HUES48 (cell line): ENCODE measurements at regions not wholly inside any gene's neighbourhood (a gene's known extent, or its start where the extent isn't known, plus 50 kb on each side); places are given as distances from the start of the nearest gene placed in this dataset.
"Not testable (repeated sequence)": the region's sequence is repeated elsewhere in the genome, so short reads cannot be mapped to it uniquely, and the experiment has no call there.

ENCODE experiments used
- H3K27ac ChIP-seq: one replicate; pipeline ENCODE4 v1.7.0; 2013; ENCODE audit warnings: low read depth, low read length, inconsistent platforms
- H3K27me3 ChIP-seq: 2 replicates; pipeline ENCODE4 v1.6.1; 2013; ENCODE audit warnings: mild to moderate bottlenecking, low read length; ENCODE audit not compliant: control insufficient read depth, insufficient read depth
- H3K36me3 ChIP-seq: 2 replicates; pipeline ENCODE4 v1.6.1; 2013; ENCODE audit warnings: low read length; ENCODE audit not compliant: control insufficient read depth, insufficient read depth
- H3K4me1 ChIP-seq: 2 replicates; pipeline ENCODE4 v1.6.1; 2013; ENCODE audit warnings: mild to moderate bottlenecking, low read length; ENCODE audit not compliant: control insufficient read depth, insufficient read depth
- H3K4me3 ChIP-seq: 2 replicates; pipeline ENCODE4 v1.5.1; 2013; ENCODE audit warnings: mild to moderate bottlenecking, low read depth, low read length
- H3K9ac ChIP-seq: 2 replicates; pipeline ENCODE4 v1.6.1; 2013; ENCODE audit warnings: mild to moderate bottlenecking, low read depth, low read length, moderate library complexity
- H3K9me3 ChIP-seq: 2 replicates; pipeline ENCODE4 v1.6.1; 2013; ENCODE audit warnings: low read length; ENCODE audit not compliant: control insufficient read depth, insufficient read depth

DNA sequence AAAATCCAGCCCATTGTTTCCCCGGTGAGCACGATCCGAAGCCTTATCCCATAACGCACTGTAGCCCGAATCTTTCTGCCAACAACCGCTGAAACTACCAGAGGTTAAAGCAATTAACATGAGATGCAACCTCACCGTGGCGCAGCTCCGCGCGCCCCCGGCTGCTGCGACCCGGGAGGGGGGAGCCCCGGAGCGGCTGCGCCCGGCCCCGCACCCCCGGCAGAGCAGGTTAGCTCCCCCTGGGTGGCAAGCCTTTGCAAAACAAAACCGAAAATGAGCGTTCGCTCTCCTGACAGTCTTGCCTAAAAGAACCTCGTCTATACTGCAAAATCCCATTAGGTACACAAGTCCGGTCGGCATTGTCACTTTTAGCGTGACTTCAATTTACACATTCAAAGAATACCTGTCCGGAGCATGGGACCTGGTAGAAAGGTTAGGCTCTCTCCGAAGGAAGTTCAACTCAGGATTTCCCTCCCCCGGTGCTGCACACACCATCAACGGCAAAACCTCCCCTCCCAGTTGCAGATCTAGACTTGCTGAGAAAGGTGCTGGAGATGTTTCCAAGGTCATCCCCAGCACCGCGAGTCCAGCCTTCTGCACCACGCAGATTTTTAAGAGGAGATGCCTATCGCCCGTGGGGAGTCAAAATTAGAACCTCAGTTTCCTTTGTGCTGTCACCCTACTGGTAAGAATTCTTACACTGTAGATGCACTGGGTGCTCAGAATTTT lies 107.5 kb downstream of the ZNF281 start:
- Histone ChIP-seq H3K27me3 (peaks cover 40% of the 10 kb centered on the region), H3K27ac (no peak overlapping the region), H3K9ac (no peak overlapping the region), H3K4me1 (peaks cover 8% of the 10 kb centered on the region), H3K9me3 (no peaks in the 10 kb centered on the region), H3K36me3 (no peaks in the 10 kb centered on the region), H3K4me3 (peak overlapping the region; percentile 66)

DNA sequence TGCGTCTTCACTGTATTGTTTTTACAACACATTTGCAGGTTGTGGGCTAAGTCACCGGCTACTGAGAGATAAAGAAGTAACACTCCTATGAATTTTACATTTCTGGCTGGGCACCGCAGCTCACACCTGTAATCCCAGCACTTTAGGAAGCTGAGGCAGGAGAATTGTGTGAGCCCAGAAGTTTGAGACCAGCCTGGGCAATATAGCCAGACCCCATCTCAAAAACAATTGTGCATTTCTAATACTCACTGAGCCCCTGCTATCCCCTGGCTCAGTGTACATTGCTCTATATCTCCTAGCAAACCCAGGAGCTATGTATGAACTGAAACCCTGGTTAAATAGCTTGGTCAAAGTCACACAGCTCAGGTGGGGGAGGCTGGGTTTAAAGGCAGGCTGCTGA lies 108.7 kb downstream of the ZNF281 start:
- Histone ChIP-seq H3K4me3 (no peak overlapping the region), H3K27me3 (peaks cover 40% of the 10 kb centered on the region), H3K36me3 (no peaks in the 10 kb centered on the region), H3K27ac (no peak overlapping the region), H3K9me3 (no peaks in the 10 kb centered on the region), H3K9ac (no peak overlapping the region), H3K4me1 (peaks cover 8% of the 10 kb centered on the region)

DNA sequence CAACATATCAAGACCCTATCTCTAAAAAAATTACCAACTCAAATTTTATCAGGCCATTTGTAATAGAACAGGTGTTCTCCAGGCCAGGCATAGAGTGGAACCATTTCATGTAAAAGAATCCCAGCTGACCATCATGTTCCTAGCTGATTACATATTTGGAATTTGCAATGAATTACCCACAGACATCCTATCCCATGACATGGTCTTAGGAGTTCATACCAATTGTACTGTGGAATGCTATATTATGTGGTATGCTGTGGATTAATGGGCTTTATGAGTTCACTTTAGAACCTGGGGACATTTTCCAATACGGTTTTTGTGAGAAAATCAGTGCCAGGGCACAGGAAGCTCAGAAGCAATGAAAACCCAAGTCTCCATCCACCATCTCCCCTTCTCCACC lies 110.3 kb downstream of the ZNF281 start:
- H3K4me1 ChIP-seq = peaks cover 8% of the 10 kb centered on the region
- no peak overlapping the region for H3K9ac ChIP-seq
- no peaks in the 10 kb centered on the region for H3K36me3 ChIP-seq
- no peak overlapping the region for H3K27ac ChIP-seq
- no peak overlapping the region for H3K4me3 ChIP-seq
- H3K9me3 ChIP-seq = no peaks in the 10 kb centered on the region
- H3K27me3 ChIP-seq = peaks cover 40% of the 10 kb centered on the region

DNA sequence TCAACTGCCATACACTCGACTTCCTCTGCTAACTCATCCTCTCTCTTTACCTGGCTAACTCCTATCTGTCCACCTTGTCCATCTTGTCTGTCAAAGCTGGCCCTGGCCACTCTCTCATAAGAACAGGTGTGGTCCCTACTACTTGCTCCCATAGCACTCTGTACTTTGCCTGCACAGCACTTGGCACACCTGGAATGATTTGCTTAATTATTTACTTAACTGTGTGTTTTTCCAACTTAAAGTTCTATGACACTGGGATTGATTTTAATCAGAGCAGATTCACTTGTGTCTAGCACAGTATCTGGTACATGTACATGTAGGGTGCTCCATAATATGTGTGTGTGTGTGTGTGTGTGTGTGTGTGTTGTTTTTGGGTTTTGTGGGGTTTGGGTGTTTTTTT lies 111.6 kb downstream of the ZNF281 start:
- Histone ChIP-seq H3K27ac (no peak overlapping the region), H3K4me3 (no peak overlapping the region), H3K27me3 (peaks cover 35% of the 10 kb centered on the region), H3K36me3 (no peaks in the 10 kb centered on the region), H3K9me3 (no peaks in the 10 kb centered on the region), H3K4me1 (peaks cover 8% of the 10 kb centered on the region), H3K9ac (no peak overlapping the region)

DNA sequence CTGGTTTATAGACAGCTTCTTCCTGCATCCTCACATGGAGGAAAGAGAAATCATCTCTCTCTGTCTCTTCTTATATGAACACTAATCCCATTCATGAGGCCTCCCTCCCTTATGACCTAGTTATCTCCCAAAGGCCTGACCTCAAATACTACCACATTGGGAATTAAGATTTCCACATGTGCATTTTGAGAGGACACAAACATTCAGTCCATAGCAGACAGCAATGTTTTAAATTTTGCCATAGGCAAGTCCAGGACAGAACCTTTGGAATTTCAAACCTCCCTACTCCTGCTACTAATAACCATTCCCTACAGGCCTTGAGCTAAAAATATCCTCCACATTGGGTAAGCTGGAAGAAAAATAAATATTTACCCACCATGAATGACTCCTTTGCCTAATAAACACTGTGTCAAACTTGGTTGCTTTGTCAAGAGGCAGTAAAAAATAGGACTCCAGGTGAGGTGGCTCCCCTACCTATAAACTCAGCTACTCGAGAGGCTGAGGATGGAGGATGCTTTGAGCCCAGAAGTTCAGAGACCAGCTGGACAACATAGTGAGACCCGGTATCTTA lies 113.7 kb downstream of the ZNF281 start:
- Histone ChIP-seq H3K4me1 (0 out of 2 replicates have a peak, but pooled peaks cover under 1% of the 10 kb centered on the region), H3K9me3 (no peaks in the 10 kb centered on the region), H3K4me3 (no peak overlapping the region), H3K36me3 (no peaks in the 10 kb centered on the region), H3K9ac (no peak overlapping the region), H3K27ac (no peak overlapping the region), H3K27me3 (peaks cover 20% of the 10 kb centered on the region)

DNA sequence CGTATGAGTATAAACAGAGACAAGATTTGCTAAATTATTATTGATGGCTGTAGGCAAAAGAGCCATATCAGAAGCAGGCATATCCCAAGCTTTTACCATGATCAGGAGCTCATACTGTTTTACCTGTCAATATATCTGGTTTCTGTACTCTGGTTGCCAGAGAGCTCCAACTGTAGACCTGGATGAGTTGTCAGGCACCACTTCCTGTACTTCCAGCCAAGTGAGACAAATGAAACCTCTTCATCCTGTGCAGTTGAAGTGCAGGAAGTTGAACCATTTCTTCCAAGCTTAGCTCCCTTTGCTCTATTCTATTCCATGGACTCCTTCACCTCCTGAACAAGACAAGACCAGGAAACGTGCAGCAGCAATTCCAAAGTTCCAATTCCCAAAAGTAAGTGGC lies 115.6 kb downstream of the ZNF281 start:
- Histone ChIP-seq H3K4me1 (peaks cover 15% of the 10 kb centered on the region), H3K36me3 (no peaks in the 10 kb centered on the region), H3K27me3 (peaks cover 18% of the 10 kb centered on the region), H3K27ac (no peak overlapping the region), H3K4me3 (no peak overlapping the region), H3K9ac (no peak overlapping the region), H3K9me3 (no peaks in the 10 kb centered on the region)

DNA sequence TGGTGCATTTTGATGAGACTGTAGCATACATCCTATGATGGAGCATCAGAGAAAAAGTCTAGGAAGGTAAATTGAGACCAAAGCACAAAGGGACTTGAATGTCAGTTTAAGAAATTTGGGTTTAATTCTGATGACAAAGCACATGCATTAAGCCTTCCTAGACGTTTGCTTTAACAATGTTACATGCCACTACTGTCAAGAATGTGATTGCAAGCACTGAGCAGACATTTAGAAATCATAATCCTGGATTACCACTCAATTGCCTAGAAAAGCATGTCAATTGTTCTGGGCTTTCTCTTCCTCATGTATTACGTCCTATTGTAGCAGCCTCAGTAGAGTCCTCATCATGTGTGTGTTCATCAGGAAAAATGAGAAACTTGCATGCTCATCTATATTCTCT lies 117.1 kb downstream of the ZNF281 start:
- Histone ChIP-seq H3K9me3 (no peaks in the 10 kb centered on the region), H3K4me1 (peaks cover 15% of the 10 kb centered on the region), H3K9ac (no peak overlapping the region), H3K27me3 (peaks cover 29% of the 10 kb centered on the region), H3K27ac (no peak overlapping the region), H3K36me3 (no peaks in the 10 kb centered on the region), H3K4me3 (no peak overlapping the region)

DNA sequence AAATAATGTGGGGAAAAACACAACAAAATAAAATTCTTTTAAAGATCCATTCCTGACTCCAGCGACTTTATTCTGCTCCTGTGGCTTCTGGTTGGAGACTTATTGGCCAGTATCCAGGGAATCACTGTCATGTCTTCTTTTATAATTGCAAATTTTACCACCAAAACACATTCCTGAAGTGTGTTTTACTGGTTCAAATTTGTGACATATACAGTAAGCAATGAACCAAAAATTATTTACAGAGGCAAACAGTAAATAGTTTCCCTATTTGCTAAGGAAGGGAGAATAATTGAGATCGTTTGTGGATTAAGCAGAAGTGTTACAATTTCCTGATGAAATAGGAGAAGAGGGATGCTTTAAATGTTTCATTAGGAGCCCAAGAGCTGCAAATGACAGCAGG lies 118.7 kb downstream of the ZNF281 start:
- H3K4me1 ChIP-seq = peaks cover 15% of the 10 kb centered on the region
- peaks cover 35% of the 10 kb centered on the region for H3K27me3 ChIP-seq
- H3K36me3 ChIP-seq = no peaks in the 10 kb centered on the region
- no peak overlapping the region for H3K4me3 ChIP-seq
- no peak overlapping the region for H3K27ac ChIP-seq
- no peaks in the 10 kb centered on the region for H3K9me3 ChIP-seq
- H3K9ac ChIP-seq = no peak overlapping the region

DNA sequence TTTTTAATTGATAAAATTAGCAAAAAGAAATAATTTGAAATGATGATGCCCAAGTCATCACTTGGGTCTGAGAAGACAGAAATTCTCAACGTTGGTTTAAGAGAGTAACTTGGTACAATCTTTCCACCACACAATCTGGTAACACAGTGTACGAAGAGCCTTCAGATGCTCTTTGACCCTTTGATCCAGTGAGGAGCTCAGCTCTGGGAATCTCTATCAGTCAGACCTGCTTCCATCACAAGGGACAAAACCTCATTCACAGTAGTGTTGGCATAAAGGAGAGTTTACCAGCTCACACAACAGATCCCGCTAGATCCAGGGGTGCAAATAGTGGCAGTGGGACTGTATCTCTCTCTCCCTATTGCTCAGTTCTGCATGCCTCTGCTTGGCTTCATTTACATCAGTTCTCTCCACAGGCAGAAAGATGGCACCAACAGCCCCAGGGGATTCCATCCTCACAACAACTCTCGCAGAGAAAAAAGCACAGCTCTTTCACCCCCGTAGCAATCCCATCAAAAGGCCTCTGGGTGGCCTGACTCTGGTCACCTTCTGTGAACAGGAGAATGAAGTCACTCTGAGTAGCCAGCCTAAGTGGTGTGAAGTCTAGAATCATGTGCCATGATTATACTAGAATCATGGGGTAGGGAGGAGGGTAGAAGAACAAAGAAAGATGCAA lies 119.7 kb downstream of the ZNF281 start:
- no peak overlapping the region for H3K9ac ChIP-seq
- no peaks in the 10 kb centered on the region for H3K36me3 ChIP-seq
- H3K27ac ChIP-seq = no peak overlapping the region
- H3K9me3 ChIP-seq = no peaks in the 10 kb centered on the region
- H3K4me3 ChIP-seq = no peak overlapping the region
- peaks cover 35% of the 10 kb centered on the region for H3K27me3 ChIP-seq
- H3K4me1 ChIP-seq = peaks cover 15% of the 10 kb centered on the region

DNA sequence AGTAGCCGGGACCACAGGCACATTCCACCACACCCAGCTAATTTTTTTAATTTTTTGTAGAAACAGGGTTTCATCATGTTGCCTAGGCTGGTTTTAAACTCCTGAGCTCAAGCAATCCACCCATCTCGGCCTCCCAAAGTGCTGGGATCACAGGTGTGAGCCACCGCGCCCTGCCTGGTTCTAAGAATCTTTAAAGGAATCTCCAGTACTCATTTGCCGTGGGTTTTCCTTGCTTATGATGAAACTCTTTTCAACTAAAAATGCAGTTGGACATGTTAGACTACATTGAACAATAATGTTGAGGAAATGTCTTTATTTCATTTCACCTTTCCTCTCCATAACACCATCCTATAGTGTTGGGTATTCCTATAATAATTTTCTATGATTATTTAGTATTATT lies 121.6 kb downstream of the ZNF281 start:
- peaks cover 35% of the 10 kb centered on the region for H3K27me3 ChIP-seq
- H3K9me3 ChIP-seq = no peaks in the 10 kb centered on the region
- no peak overlapping the region for H3K9ac ChIP-seq
- H3K27ac ChIP-seq = no peak overlapping the region
- peaks cover 15% of the 10 kb centered on the region for H3K4me1 ChIP-seq
- H3K36me3 ChIP-seq = no peaks in the 10 kb centered on the region
- H3K4me3 ChIP-seq = no peak overlapping the region

DNA sequence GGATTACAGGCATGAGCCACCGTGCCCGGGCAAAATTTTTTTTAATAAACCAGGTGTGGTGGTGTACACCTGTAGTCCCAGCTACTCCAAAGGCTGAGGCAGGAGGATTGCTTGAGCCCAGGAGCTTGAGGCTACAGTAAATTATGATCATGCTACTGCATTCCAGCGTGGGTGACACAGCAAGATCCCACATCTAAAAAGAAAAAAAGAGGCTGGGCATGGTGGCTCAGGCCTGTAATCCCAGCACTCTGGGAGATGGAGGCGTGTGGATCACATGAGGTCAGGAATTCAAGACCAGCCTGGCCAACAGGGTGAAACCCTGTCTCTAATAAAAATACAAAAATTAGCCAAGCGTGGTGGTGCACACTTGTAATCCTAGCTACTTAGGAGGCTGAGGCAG lies 125.6 kb downstream of the ZNF281 start:
- peaks cover 17% of the 10 kb centered on the region for H3K27me3 ChIP-seq
- not testable (repeated sequence) for H3K4me1 ChIP-seq, H3K36me3 ChIP-seq, H3K9me3 ChIP-seq, H3K4me3 ChIP-seq, H3K27ac ChIP-seq, H3K9ac ChIP-seq
